Stimulated activated CD4-positive, alpha-beta T cell treated with anti-CD3 and anti-CD28 coated beads, TNF-alpha, amount 100 ng/mL, for 48 hours (primary cell): ENCODE measurements at regions not wholly inside any gene's neighbourhood (a gene's known extent, or its start where the extent isn't known, plus 50 kb on each side); places are given as distances from the start of the nearest gene placed in this dataset.
A peak's percentile ranks its signal among the peaks of the same experiment; 100 is the strongest.

Experiments
- DNase-seq, 3 donors: peaks; one replicate each; pipeline ENCODE4 v3.0.0-alpha.2; 2020; ENCODE audit warnings: low read depth in 3 of 3

DNA sequence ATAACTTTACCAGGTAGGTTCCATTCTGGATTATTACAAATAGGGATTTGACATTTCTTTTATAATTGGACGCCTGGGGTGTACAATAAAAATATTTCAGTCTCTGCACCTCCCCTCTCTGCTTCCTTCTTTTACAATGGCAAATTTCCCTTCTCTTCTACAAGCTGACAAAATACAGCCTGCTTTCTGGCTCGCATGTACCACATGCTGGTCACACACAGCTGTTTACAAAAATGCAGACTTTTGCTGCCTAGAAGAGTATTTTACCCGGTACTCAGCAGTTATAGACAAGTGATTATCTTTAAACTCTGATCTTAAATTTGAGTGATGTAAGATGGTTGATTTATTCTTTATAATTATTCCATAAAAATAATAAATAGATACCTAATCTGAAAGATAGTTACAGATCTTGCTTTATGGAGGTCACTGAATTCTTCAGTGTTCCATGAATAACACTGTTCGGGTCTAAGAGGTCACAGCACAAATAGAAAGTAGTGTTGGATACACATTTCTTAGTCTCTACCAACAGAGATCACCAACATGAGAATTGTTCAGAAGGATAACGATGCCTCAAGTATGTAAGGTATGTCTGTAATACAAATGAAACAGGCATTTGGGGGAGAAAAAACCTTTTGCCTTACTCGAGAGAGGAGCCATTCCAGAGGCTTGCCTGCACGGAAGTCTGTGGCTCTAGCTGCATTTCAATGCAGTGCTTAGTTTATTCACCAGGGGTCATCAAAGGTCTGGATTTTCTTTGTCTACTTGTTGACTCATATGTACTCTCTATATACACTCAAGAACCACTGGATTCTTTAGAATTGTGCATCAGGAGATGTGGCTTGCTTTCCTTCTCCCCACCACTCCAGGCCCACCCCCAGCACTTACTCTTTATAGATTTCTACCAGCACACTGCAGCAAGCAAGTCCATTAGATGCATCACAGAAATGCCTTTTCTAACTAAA is 206.6 kb upstream of the RFX3 start:
- peak; percentile 3 to 31 (median 13) for DNase-seq

DNA sequence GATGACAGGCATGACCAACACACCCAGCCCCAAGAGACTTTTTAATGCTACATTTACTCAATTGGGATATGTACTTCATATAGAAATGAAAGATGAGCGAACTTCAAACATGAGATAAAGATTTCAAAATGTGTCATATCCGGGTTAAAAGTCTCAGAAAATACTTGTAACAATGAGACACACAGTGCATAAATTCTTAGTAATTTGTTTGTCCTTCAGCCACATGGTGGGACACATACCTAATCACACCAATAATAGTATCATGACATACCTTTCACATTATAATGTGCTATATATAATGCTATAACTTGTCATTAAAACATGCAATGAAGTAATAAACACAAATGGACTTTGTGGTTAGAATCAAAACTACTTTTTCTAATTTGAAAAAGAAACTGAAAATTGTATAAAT is 204.7 kb upstream of the RFX3 start:
- DNase-seq, result no peak

DNA sequence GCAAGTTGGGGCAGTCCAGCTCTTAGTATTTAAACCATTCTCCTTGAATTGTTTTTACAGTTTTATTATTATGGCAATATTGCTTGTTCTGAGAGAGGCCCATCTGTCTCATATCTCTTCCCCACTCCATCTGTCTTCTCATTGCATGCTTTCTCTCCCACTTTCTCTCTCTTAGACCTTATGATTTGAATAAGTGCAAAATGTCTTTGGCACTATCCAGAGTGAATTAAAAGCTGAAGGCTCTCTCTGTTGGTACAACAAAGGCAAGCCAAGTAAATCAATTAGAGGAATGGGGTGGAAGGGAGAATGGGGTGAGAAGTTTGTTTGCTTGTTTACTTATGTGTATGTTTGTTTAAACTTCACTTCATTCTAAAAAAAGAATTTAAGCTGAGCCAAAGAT is 195.3 kb upstream of the RFX3 start:
- no peak for DNase-seq

DNA sequence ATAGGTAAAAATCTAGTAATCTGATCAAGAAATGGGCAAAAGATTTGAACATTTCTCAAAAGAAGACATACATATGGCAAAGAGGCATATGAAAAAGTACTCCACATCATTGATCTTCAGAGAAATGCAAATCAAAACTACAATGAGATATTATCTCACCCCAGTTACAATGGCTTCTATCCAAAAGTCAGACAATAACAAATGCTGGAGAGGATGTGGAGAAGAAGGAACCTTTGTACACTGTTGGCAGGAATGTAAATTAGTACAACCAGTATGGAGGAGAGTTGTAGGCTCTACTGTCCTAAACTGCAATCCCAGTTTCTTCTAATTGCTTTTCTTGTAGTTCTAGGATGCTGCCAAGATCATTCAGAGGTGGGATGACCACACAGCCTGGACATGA is 193.5 kb upstream of the RFX3 start:
- no peak for DNase-seq

DNA sequence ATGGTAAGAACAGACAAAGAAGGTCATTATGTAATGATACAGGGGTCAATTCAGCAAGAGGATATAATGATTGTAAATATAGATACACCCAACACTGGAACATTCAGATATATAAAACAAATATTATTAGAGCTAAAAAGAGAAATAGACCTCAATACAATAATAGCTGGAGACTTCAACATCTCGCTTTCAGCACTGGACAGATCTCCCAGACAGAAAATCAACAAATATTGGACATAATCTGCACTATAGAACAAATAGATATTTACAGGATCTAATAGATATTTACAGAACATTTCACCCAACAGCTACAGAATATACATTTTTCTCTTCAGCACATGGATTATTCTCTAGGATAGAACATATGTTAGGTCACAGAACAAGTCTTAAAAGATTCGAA is 190.6 kb upstream of the RFX3 start:
- no peak for DNase-seq

DNA sequence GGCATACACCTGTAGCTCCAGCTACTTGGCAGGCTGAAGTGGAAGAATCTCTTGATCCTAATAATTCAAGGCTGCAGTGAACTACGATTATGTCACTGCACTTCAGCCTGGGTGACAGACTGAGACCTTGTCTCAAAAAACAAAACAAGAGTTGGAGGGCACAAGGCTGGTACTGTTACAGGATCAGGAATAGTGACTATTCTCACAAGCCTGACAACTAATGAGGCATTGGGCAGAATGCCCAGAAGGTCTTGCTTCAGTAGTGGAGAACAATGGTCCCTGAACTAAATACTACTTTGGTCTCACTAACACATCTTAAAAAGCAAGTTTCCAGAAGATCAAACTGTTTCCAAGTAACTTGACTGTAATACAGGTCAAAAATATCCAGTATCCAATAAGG is 182.9 kb upstream of the RFX3 start:
- no peak for DNase-seq

DNA sequence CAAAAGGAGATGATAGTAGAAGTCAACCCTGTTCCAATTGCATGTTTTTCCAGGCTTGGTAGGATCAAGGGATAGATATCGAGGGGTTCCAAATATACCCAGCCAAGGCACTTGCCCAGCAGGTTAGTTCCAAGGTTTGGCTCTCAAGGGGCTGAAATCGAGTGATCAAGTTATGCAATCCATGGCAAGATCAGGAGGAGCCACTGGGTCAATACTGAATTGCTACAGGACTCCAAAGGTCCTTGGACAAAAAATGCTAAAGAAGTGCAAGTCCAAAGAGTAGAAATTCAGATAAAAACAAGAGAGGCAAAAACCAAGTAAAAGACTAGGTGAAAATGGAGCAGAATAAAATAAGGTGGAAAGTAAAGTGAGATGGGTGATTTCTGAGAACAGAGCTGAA is 179.1 kb upstream of the RFX3 start:
- no peak for DNase-seq

DNA sequence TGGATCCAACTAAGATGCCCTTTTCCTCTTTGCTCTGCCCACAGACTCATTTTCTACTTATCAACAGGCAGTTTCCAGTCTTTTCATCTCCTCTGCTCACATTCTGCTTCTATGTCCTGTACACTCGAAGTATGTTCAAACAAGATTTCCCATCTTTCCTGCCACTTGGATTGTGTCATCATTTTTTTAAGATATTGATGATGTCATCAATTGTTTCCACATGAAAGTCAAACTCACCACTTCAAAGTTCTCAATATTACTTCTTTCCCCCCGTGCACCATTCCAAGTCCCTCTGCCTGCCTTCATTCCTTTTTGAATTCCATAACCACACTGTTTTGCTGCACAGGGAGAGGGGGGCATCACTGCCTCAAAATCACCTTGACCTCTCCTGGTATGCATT is 175.0 kb upstream of the RFX3 start:
- no peak for DNase-seq

DNA sequence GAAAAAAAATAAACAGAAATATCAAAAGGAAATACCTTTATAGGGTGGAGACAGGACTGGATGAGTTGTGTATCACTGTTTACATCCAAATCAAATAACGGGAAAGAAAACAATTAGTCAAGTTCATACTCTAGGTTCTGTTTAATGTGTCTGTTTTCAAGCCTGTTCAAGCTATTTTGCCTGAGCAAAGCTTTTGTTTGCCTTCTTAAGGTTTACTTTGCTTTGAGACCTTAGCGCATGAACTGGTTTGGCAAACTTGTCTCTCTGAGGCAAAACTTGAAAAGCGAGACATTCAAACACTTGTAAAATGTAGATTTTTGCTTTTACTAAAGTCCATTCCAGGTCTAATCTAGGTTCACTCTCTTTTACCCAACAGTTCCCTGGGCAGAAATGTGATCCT is 174.1 kb upstream of the RFX3 start:
- no peak for DNase-seq

DNA sequence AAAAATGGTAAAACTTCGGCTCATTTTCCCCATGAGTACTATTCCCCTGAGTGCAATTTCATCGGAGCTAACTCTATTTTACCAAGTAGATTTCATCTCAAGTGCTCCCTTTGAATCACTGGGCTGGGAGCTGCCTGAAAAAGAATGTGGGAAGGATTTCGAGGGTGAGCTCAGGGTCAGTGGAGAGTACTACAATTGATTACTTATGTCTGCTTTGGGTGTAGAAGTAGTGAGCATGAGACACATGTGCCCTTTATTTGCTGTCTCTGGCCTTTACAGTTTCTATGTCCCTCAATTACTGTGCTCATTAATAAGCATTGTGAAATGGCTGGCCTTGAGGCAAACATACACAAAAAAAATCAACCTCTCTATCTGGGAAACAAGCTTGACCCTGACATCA is 172.7 kb upstream of the RFX3 start:
- no peak for DNase-seq

DNA sequence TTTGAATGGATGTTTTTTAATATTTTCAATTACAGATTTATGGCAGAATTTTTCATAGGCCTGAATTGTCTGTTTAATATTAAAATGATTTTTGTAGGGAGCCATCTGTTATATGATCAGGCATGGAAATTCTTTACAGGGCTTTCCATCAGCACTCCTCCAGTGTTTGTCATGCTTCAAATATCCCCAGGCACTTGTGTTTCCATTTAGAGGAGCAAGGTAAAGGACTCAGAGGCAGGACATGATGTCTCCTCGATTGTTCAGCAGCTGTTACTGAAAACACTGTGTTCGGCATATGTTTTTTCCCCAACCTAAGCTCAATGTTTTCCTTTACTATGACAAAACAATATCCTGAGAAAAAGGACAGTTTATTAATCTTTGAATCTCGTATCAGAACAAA is 172.3 kb upstream of the RFX3 start:
- DNase-seq, result no peak

DNA sequence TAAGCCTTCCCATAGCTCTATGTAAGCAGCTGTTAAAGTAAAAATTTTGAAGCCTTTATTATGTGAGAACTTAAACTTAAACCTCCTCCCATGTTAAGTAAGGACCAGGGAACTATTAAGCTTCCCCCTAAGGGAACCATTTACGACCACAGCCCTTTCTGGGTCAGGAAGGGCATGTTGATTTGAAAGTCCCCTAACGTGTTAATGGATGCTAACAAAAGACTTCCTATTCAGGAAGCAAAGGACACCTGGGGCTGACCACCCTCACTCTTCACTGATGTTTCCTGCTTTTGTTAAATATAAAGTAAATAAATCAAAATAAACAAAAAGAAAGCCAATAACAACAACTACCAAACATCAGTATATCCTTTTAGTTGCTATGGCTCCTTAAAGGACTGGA is 170.6 kb upstream of the RFX3 start:
- no peak for DNase-seq

DNA sequence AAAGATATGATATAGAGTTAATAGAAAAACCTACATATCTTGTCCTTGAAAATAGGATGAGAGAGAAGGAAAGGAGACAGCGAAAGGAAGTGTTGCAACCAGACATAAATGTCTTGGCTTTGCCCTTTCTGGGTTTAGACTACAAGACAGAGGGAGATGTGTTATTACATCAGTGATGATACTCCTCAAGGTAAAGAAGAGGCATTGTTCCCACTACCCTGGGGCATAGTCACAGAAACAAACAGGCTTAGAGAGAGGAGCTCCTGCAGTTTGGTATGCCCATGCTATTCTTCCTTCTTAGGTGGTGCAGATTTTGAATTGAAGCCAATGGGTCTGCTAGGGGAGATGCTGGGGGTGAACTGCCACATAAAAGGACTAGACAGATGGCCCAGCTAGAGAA is 166.8 kb upstream of the RFX3 start:
- DNase-seq, result no peak

DNA sequence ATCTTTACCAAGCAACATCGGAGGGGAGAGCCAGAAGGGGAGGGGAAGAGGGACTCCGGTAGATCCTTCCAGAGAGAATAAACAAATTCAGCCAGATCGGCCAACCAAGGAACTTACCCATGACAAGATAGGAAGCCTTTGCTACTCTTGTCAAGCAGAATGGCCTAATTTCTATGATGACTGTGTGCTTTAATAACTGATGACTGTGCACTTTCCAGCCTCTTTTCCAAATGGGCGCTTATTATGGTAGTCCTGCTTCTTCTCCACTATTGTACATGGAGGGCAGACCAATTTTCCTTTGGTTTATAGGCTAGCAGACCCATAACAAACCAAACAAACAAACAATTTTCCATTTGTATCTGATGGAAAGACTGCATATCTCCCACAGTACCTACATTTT is 163.8 kb upstream of the RFX3 start:
- no peak for DNase-seq

DNA sequence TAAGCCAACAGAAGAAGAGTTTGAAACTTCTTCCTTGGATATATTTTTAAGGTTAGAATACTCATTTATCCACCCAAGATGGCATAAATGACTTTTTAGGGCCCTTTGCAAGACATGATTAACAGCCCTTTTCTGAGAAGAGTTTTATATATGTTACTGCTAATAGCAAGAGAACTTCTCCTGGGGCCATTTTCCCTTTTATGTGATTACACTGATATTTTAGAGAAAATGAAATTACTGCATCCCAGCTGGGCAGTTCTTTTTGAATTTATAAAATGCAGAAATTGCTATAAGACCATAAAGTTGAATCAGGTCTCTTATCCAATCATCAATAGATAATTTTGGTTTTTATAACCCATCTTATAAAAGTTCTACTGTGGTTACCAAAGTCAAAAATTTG is 161.3 kb upstream of the RFX3 start:
- DNase-seq, result no peak

DNA sequence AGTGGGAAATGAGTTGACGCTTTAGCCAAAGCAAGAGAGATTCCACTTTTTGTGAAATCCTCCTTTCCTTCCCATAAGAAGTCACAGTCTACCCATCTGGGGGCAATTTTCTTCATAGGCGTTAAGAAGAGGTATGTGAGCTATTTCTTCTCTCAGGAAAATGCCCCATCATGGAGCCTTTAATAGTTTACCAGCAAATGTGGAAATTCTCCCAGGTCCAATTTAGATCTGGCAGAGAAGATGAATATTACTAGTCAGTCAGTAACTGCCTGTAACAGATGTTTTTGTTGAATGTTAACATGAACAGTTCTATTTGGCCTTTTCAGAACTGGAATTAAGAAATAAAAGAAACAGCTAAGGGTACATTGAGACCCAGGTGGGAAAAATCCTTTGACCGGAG is 156.4 kb upstream of the RFX3 start:
- no peak for DNase-seq

DNA sequence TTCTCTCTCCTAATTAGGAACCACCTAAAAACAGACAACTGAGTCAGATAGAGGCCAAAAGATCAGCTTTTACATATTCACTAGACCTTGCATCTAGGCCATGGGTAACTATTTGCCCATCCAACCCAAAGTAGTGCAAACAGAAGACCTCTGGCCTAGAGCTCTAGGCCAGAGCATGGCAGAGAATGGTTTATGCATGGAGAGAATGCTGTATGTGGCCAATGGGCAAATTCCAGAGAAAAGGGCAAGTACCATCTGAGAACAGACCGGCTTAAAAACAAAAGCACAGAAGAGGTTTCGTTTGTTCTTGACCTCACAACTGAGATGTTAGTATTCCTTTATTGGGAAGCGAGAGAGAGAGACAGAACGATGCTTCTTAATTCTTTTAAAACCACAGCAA is 151.7 kb upstream of the RFX3 start:
- no peak for DNase-seq

DNA sequence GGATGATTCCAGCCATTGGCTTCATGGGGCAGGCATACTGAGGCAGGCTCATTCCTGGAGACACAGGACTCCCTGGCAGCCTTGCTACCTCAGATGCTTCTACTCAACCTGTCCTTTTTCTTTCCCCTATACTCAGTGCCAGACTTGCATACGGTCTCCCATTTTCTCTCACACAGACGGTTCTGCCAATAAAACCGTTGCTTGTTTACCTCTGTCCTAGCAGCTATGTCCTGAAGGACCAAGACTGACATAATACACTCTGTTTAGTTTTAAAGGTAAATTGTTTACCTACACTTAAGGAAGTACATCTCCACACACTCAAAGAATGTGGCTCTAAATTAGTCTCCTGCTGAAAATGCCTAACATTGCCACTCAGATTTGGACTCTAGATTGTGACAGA is 151.0 kb upstream of the RFX3 start:
- DNase-seq, result no peak

DNA sequence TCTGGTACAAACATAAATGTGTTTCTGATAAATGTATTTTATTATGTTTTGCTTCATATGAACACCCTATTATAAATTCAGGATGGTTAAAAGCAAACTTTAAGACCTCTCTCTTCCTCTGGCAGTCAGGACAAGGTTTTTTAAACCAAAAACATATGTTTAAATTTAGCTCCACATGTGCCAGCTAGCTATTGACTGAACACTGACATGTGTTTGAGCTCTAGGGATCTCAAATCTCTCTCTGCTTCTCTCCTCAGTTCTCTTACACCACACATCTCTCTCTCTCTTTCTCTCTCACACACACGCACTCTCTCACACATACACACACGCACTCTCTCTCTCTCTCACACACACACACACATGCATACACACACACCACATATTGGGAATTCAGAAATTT is 150.1 kb upstream of the RFX3 start:
- DNase-seq, result no peak

DNA sequence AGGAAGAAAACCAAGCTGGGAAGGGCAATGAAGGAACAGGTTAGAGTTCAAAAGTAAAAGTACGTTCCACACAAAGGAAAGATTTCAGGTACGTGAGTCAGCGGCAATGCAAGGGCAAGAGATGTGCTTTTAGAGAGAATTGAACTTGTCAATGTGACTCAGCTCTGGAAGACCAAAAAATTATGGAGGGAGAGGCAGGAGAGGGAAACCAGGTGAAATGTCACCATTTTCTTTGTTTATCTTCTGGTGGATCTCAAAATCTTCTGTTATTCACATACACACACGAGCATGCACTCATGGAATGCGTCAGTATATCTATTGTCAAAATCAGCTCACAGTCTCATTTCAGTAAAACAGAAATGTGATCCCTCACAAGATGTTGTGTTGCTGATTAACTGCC is 148.8 kb upstream of the RFX3 start:
- DNase-seq, result no peak

DNA sequence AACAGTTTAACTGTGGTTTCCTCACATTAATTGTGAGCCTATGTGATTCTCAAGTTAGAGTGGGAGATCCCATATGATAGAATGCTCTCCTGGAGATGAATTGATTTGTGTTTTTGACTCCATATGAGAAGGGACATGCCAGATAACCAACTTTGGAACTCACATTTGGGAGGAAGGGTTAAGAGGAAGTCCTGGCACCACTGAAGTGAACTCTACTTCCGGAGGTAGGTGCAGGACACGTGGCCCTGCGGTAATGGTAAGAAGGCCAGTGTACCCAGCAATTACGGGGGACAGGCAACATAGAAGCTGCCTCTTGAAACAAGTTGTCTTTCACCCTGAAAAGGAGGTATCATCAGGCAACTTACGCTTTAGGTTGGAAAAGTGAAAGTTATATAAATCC is 146.6 kb upstream of the RFX3 start:
- no peak for DNase-seq

DNA sequence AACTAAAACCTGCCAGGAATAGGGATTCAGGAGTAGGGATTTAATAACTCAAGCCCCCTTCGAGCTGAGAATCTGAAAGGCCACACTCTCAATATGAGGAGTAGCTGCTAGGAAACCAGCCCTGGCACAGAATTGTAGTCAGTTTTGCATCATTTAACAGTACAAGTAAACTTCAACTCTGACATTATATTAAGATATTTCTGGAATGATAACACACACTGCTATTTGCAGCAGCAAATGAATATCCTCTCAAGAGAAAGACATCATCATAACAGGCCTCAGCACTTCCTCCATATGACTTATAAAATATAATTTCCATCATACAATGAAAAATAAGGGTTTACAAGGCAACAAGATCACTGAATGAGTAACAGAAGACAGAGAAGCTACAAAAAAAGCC is 138.2 kb upstream of the RFX3 start:
- DNase-seq, result no peak

DNA sequence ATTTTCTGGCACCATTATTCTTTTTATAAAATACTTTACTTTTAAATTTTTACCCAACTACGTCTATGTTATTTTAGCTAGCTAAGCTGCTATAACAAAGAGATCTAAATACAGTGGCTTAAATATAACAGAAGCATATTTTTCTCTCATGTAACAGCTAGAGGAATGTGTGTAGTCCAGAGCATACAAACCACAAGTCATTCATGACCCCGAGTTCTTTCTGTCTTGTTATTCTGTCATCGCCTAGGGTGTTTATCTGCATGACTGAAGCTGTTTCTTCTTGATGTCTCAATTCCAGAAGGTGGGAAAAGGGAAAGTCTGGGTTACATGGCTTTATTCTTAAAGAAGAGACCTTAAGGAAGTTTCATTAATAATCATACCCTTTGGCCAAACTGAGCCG is 136.9 kb upstream of the RFX3 start:
- DNase-seq, result no peak

DNA sequence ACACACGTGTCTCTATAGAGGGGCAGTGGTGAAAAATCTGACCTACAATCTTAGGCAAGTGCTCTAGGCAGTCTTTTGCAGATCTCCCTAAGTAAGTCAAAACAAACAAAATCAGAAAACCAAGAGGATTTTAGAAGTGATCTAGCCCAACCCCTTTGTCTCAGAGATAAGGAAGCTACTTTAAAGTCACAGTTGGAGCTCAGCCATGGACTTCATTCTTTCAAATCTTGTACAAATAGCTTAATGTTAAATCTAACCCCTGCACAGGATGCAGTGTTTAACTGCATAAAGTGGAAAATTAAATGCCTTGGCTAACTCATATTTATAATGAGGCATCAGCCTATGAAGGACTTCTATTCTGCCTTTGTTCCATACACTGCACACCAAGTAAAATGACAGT is 135.1 kb upstream of the RFX3 start:
- DNase-seq, result no peak
